ENCODE measurements at regions not wholly inside any gene's neighbourhood (a gene's known extent, or its start where the extent isn't known, plus 50 kb on each side); places are given as distances from the start of the nearest gene placed in this dataset.

GRCh38 chr12:89108265-89108664 is 244.0 kb downstream of the DUSP6 start:
- DNase-seq (ENCODE audit: low read depth, low spot score) = no peak

DNA sequence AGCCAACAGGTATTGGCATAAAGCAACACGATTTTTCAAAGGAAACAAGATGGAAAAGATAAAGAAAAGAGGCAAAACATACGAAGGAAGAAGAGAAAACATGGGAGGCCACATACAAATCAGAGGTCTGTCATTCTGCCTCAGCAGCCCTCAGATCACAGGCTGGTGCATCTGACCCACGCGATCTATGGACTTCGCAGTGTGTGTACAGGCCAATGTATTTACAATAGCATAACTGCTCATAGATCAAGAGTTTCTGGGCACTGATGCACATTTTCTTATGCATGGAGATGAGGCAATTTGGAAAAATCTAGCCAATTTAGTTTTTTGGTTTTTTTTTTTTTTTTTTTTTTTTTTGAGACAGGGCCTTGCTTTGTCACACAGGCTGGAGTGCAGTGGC is 245.4 kb downstream of the DUSP6 start:
- no peak for DNase-seq (ENCODE audit: low read depth, low spot score)

DNA sequence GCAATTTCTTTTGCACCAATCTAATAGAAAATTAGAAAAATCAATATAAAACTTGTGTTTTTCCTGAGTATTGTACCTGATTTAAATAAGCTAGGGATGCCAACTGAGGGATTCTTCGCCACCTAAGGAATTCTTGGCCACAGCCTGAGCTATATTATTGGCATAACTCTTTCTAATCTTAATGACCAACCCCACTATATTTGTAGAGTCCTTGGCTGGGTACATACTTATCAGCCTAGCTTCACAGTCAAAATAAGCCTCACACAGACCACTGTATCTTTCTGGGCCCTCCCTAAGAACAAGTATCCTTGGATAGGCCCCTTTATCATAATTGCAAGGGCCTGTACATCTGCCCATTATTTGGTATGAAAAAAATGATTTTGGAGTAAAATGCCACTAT is 247.1 kb downstream of the DUSP6 start:
- no peak for DNase-seq (ENCODE audit: low read depth, low spot score)

- no peak for DNase-seq (ENCODE audit: low read depth, low spot score)
These were observed 248.5 kb downstream of the DUSP6 start for GRCh38 chr12:89103831-89104230.

DNA sequence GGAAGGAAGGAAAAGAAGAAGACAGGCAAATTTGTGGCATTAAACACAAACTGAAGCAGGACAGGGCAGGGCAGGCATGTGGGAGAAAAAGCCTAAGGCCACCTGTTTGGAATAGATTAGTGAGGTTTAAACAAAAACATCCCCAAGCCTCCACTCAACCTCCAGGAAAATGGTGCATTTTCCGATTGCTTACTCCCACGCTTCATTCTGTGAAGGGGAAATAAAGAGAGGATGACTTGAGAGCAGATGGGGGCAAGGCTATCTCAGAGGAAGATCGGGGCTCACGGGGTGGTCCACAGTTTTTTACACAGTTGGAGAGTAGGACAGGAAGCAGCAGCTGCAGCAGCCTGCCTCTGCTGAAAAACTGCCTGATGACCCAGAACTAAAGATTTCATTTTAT is 250.9 kb downstream of the DUSP6 start:
- no peak for DNase-seq (ENCODE audit: low read depth, low spot score)

DNA sequence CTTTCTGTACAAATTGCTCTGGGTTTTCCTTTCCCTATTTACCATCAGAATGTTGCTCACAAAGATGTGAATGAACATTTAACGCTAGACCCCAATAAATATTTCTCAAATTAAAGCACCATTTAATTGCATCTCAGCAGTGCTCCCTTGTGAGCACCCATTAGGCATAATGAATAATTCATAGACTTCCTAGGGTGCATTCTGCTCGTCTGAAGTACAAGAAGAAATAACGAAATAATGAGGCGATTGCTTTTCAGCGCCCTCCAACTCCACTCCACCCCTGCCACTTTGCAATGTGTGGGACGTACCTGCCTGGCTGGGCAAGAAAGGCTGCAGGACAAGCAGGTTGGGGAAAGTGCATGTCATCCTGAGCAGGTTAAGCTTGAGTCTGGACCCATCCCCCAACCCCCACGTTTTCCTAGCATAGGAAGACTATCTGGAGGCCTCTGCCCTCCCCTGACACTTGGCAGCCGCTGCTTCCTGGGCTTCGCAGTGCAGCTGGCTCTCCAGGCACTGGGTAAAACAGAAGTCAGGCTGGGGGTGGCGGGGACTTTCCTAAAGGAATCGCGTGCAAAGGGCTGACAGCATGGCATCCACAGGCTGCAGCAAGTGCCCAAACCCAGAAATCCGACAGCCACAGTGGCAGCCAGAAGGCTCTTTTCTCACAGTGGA is 253.7 kb downstream of the DUSP6 start:
- DNase-seq (ENCODE audit: low read depth, low spot score) = no peak

DNA sequence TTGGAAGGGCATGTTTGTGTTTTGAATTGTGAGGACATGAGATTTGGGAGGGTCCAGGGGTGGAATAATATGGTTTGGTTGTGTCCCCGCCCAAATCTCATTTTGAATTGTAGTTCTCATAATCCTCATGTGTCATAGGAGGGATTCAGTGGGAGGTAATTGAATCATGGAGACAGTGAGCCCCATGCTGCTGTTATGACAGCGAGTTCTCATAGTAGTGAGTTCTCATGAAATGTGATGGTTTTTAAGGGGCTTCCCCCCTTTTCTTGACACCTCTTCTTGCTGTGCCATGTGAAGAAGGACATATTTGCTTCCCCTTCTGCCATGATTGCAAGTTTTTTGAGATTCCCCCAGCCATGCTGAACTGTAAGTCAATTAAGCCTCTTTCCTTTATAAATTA is 260.0 kb downstream of the DUSP6 start:
- DNase-seq (ENCODE audit: low read depth, low spot score) = no peak

DNA sequence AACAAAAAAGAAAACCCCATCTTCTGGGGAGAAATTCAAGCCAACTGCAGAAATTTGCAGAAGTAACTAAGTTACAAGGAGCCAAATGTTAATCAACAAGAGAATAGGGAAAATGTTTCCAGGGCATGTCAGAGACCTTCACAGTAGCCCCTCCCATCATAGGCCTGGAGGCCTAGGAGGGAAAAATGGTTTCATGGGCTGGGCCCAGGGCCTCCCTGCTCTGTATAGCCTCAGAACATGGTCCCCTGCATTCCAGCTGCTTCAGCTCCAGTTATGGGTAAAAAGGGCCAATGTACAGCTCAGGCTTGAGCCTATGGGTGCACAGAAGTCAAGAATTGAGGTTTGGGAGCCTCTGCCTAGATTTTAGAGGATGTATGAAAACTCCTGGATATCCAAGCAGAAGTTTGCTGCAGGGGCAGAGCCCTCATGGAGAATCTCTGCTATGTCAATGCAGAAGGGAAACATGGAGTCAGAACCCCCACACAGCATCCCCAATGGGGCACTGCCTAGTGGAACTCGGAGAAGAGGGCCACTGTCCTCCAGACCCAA is 260.9 kb downstream of the DUSP6 start:
- DNase-seq (ENCODE audit: low read depth, low spot score) = no peak

DNA sequence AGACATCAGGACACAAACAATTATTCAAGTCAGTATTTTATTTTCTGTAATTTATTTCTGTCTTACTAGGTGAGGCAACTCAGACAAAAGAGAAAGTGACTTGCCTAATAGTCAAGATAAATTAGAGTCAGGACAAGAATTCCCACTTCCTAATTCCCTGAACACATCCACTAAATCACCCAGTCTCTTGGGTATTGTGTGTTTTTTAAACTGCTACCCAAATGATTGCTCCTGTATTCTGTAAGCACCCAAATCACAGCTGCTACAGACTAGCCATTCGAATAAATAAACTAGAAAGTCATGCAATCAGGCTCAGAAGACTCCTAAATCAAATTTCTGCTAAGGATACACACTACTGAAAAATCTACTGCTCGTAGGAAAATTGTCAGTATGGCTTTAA is 263.0 kb downstream of the DUSP6 start:
- no peak for DNase-seq (ENCODE audit: low read depth, low spot score)

DNA sequence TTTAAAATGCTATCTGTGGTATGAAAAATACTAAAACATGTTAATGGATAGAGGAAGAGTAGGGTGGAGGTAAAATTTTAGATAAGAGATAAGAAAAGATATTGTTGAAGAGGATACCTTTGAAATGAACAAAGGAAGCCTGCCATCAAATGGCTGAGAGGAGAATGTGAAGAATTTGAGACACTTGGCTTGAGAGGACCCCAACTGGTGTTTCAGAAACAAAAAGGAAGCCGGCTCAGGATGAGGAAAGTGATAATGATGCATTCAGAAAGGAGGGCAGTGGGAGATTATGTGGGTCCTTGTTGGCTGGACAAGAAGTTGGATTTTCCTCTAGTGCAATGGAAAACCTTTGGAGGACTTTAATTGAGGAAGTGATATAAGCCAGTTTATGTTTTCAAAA is 264.4 kb downstream of the DUSP6 start:
- no peak for DNase-seq (ENCODE audit: low read depth, low spot score)

DNA sequence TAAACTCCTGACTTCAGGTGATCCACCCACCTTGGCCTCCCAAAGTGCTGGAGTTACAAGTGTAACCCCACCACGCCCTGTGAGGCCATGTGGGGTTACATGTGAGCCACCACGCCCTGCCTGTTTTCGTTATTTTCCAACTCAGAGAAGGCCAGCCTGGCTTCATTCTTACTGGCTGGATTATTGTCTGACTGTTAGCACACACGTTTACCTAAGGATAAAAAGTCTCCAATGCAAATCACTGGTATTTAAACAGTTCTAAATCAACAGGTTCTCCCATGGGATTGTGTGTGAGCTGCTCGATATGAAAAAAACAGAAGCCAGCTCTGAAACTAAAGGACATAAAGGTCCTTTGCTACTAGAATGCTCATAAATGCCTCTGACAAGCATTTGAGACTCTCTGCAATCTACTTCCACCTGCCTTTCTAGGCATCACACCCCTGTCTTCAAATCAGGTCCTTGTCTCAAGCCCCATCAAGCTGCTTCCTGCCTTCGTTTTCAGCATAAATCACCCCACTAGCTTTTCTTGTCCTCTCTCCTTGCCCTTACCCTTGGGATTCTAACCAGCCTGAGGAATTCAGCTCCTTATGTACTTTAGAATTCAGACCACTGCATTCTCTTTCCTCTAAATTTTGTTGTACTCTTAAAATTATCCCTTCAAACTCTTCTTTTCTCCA is 265.0 kb downstream of the DUSP6 start:
- no peak for DNase-seq (ENCODE audit: low read depth, low spot score)

GRCh38 chr12:89085421-89085820 is 266.9 kb downstream of the DUSP6 start:
- peak; percentile 78 for DNase-seq (ENCODE audit: low read depth, low spot score)

- DNase-seq (ENCODE audit: low read depth, low spot score) = no peak
These were observed 267.6 kb downstream of the DUSP6 start for GRCh38 chr12:89084751-89085150.

- DNase-seq (ENCODE audit: low read depth, low spot score) = no peak
These were observed 268.8 kb downstream of the DUSP6 start for GRCh38 chr12:89083491-89083890.

GRCh38 chr12:89082370-89082753 is 269.9 kb downstream of the DUSP6 start:
- no peak for DNase-seq (ENCODE audit: low read depth, low spot score)

- DNase-seq (ENCODE audit: low read depth, low spot score) = no peak
These were observed 270.5 kb downstream of the DUSP6 start for GRCh38 chr12:89081719-89082369.

DNA sequence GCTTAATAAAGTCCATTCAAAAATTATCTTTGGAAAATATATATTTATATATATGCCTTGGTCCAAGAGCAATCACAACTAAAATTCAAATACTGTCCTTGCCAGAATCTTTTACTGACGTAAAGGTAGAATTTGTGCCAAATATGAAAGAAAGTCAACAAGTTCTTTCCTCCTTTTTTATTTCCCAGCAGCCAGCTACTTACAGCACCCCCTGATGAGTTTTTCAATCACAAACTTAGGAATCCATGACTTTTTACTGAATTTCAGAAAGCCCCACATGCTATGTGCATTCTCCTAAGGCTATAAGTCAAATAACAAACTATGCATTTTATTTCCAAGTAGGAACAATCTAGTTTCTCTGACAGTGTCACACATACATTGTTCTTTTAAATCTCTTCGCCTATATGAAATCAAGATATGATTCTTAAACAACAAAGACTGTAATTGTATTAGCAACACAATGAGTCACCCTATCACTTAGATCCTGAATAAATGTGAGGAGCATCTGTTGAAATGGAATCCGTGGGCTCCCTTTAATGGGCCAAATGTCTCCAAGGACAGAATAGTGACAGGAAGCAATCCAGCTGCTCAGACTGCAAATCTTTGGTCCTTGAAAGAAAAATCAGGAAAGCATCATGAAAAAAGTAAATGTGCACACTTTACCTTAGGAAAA is 271.4 kb downstream of the DUSP6 start:
- DNase-seq (ENCODE audit: low read depth, low spot score) = peak; percentile 26

GRCh38 chr12:89075880-89076540 is 276.3 kb downstream of the DUSP6 start:
- DNase-seq (ENCODE audit: low read depth, low spot score) = no peak

- DNase-seq (ENCODE audit: low read depth, low spot score) = no peak
These were observed 278.6 kb downstream of the DUSP6 start for GRCh38 chr12:89073659-89074058.

GRCh38 chr12:89073027-89073398 is 279.3 kb downstream of the DUSP6 start:
- DNase-seq (ENCODE audit: low read depth, low spot score) = peak; percentile 45

DNA sequence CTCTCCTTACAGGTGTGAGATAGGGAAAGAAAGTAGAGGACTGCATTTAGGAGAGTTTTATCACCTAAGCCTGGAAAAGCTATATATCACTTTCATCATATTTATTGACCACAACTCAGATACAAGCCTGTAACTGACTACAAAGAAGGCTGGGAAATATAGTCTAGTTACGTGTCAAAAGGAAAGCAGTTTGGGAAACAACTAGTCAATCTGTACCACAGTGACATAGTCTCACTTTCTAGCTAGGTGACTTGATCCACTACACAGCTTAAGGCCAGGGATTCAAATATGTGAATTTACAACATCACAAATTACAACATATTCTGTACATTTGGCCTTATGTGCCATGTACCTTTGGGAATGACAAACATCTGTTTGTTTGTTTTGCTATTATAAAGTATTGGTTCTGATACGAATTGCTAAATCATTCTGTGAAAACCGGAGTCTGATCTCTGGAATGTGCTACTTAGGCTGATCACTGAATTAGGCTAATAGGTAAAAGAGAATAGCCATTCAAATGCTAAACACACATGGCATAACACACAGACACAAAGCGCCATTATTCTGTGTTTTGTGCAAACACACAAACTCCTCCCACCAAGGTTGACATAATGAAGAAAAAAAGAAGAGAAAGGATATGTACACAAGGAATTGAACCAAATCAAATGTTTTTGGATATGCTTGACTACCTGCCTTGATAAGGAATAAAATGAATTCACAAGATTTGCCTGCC is 279.8 kb downstream of the DUSP6 start:
- no peak for DNase-seq (ENCODE audit: low read depth, low spot score)
